Breast epithelium (tissue), 4 donors: ENCODE measurements at regions not wholly inside any gene's neighbourhood (a gene's known extent, or its start where the extent isn't known, plus 50 kb on each side); places are given as distances from the start of the nearest gene placed in this dataset.

Source experiments
- DNase-seq, 2 donors: peaks; one replicate each; pipeline ENCODE4 v3.0.0-alpha.2; 2019; ENCODE audit warnings: low spot score in 2 of 2
- H3K27ac ChIP-seq, 2 donors: fragments of 200-600 bp; sonication (generic) in 1 of 2; one replicate each; pipeline ENCODE4 v1.5.1; 2016 to 2019; ENCODE audit warnings: mild to moderate bottlenecking in 1 of 2
- H3K27me3 ChIP-seq, 2 donors: fragments of 200-600 bp; sonication (generic) in 1 of 2; one replicate each; pipeline versions ENCODE4 v1.5.1 to v1.6.0; 2017 to 2019; ENCODE audit warnings: control low read depth in 1 of 2, mild to moderate bottlenecking in 1 of 2
- H3K36me3 ChIP-seq: fragments of 200-600 bp; one replicate; pipeline ENCODE4 v1.5.1; 2019
- H3K4me1 ChIP-seq, 2 donors: fragments of 200-600 bp; sonication (generic); one replicate each; pipeline ENCODE4 v1.5.1; 2016 to 2019; ENCODE audit warnings: control low read depth in 1 of 2
- H3K4me3 ChIP-seq, 3 donors: fragments of 200-600 bp; sonication (generic); 1 replicate in 2 of 3; 2 replicates in 1 of 3; pipeline ENCODE4 v1.5.1; 2016 to 2019; ENCODE audit warnings: mild to moderate bottlenecking in 3 of 3, moderate library complexity in 2 of 3
- H3K9me3 ChIP-seq, 2 donors: fragments of 200-600 bp; sonication (generic) in 1 of 2; one replicate each; pipeline ENCODE4 v1.5.1; 2016 to 2019; ENCODE audit warnings: control low read depth in 1 of 2
- POLR2A ChIP-seq: fragments of 450-650 bp; IDR thresholded peaks from one replicate; pipeline ENCODE4 v1.6.1; 2016; ENCODE audit warnings: antibody characterized with exemption, mild to moderate bottlenecking, moderate library complexity
- POLR2AphosphoS5 ChIP-seq, 3 donors: sonication (generic); formaldehyde crosslinking; IDR thresholded peaks; one replicate each; pipeline ENCODE4 v1.6.1; 2017; ENCODE audit warnings: antibody characterized with exemption in 3 of 3
- intact Hi-C: fragments of 100-400 bp; cut with DNase I; formaldehyde crosslinking; loops from one replicate; pipeline ENCODE4 v1.15.1; 2023; ENCODE audit warnings: low total_unique reads
- TF ChIP-seq, protein P1 (sequence below), 3 donors: fragments of 450-650 bp; IDR thresholded peaks; one replicate each; pipeline ENCODE4 v1.5.1; 2016 to 2017; ENCODE audit warnings: antibody characterized with exemption in 3 of 3, mild to moderate bottlenecking in 3 of 3, moderate library complexity in 3 of 3

DNA sequence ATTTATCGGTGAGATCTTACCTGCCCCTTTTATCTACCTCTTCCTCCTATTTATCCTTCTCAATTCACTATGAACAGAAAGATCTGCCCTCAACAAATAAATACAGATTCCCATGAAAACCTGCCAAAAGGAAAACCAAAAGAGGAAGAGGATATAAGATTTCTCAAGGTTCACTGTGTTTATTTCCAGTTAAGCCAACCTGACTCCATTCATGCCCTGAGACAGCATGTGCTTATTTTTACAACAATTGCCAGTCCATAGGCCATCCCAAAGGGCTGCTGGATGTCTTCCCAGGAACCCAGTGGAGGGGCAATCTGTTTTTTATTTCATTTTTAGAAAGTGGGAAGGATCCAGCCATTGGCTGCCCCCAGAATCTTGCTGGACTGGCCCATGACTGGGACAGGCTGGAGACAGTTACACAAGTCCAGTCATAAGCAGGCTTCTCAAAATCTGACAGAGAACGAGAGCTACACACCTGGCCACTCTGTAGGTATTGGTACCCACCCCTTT, 209.1 kb downstream of the IRS2 start:
- intact Hi-C loops = no loop called here
- Histone ChIP-seq H3K27me3 (no peaks in the 10 kb centered on the region), H3K36me3 (no peaks in the 10 kb centered on the region), H3K4me3 (no peak overlapping the region), H3K27ac (no peak overlapping the region), H3K4me1 (no peaks in the 10 kb centered on the region), H3K9me3 (no peaks in the 10 kb centered on the region)
- no peak for TF ChIP-seq POLR2A
- TF ChIP-seq, protein P1, sequence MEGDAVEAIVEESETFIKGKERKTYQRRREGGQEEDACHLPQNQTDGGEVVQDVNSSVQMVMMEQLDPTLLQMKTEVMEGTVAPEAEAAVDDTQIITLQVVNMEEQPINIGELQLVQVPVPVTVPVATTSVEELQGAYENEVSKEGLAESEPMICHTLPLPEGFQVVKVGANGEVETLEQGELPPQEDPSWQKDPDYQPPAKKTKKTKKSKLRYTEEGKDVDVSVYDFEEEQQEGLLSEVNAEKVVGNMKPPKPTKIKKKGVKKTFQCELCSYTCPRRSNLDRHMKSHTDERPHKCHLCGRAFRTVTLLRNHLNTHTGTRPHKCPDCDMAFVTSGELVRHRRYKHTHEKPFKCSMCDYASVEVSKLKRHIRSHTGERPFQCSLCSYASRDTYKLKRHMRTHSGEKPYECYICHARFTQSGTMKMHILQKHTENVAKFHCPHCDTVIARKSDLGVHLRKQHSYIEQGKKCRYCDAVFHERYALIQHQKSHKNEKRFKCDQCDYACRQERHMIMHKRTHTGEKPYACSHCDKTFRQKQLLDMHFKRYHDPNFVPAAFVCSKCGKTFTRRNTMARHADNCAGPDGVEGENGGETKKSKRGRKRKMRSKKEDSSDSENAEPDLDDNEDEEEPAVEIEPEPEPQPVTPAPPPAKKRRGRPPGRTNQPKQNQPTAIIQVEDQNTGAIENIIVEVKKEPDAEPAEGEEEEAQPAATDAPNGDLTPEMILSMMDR (IDR thresholded peaks at IDR 0.05) = no peak
- TF ChIP-seq POLR2AphosphoS5 (IDR thresholded peaks at IDR 0.05) = no peak
- no peak for DNase-seq

DNA sequence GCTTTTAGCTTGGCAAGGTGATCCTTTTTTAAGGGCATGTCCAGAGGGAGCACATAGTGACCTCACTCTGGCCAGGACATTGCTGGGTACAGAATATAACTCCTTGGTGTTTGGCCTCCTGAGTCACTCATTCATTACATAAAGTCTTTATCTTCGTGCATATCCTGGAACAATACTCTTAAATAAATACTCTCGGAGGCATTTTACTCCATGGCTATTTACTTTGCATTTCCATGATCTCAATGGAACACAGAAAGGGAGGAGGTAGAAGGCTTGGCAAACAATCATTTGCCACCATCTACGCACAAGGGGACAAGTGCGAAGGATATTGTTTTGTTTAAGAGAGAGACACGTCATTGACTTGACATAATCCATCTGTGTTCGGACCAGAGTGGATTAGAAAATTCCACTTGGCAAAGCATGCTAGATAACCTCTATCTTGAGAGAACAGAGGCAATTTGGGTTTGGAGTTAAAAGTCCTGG, 210.0 kb downstream of the IRS2 start:
- DNase-seq = no peak
- no peak for TF ChIP-seq POLR2A
- TF ChIP-seq POLR2AphosphoS5 (IDR thresholded peaks at IDR 0.05) = no peak
- TF ChIP-seq, protein P1 (IDR thresholded peaks at IDR 0.05) = no peak

DNA sequence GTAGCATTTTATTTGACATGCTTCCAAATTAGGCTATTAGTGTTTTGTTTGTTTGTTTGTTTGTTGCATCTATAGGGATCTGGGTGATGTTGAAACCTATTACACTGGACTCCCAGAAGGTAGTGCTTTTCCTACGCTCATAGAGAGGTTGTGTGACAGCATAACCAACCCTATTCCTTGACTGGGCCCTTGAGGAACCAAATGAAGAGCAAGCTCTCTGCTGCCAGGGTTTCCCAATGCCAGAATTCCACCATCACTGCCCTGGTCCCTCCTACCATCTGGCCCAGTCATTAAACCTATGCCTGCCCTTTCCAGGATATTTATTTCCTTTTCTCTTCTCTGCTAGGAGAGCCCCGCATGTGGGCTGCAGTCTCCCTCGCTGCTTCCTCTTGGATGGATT, 210.6 kb downstream of the IRS2 start:
- no peaks in the 10 kb centered on the region for H3K27me3 ChIP-seq
- H3K9me3 ChIP-seq = no peaks in the 10 kb centered on the region
- intact Hi-C loops = no loop called here
- H3K36me3 ChIP-seq = no peaks in the 10 kb centered on the region
- no peak overlapping the region for H3K27ac ChIP-seq
- H3K4me3 ChIP-seq = no peak overlapping the region
- no peaks in the 10 kb centered on the region for H3K4me1 ChIP-seq
- DNase-seq = no peak
- TF ChIP-seq POLR2A = no peak
- TF ChIP-seq, protein P1 (IDR thresholded peaks at IDR 0.05) = no peak
- TF ChIP-seq POLR2AphosphoS5 (IDR thresholded peaks at IDR 0.05) = no peak

More for the DNA sequence above, 210.0 kb downstream of the IRS2 start:
- Histone ChIP-seq H3K36me3 (no peaks in the 10 kb centered on the region), H3K27me3 (no peaks in the 10 kb centered on the region), H3K4me1 (no peaks in the 10 kb centered on the region), H3K4me3 (no peak overlapping the region), H3K9me3 (no peaks in the 10 kb centered on the region), H3K27ac (no peak overlapping the region)
- intact Hi-C loops = no loop called here

DNA sequence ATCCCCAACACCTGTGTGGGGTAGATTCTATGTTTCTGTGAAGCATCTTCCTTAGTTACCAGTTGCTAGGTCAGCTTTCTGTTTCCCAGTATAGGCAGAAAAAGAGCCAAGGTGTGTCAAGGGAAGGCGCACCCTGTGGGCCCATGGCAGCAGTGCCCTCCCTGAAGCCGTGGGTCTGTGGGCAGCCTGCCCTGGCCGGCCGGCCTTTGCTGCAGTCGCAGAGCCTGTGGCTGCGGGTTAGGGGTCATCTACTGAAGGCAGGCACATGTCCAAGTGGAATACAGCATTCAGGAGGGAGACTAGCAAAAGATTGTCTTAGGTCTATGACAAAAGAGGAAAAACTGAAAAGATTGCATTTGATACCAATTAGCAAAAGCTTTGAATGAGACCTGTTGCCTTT, 214.0 kb downstream of the IRS2 start:
- Histone ChIP-seq H3K4me3 (no peak overlapping the region), H3K9me3 (no peaks in the 10 kb centered on the region), H3K27me3 (no peaks in the 10 kb centered on the region), H3K36me3 (no peaks in the 10 kb centered on the region), H3K4me1 (no peaks in the 10 kb centered on the region), H3K27ac (no peak overlapping the region)
- TF ChIP-seq, protein P1 (IDR thresholded peaks at IDR 0.05) = no peak
- intact Hi-C loops = no loop called here
- DNase-seq = no peak

DNA sequence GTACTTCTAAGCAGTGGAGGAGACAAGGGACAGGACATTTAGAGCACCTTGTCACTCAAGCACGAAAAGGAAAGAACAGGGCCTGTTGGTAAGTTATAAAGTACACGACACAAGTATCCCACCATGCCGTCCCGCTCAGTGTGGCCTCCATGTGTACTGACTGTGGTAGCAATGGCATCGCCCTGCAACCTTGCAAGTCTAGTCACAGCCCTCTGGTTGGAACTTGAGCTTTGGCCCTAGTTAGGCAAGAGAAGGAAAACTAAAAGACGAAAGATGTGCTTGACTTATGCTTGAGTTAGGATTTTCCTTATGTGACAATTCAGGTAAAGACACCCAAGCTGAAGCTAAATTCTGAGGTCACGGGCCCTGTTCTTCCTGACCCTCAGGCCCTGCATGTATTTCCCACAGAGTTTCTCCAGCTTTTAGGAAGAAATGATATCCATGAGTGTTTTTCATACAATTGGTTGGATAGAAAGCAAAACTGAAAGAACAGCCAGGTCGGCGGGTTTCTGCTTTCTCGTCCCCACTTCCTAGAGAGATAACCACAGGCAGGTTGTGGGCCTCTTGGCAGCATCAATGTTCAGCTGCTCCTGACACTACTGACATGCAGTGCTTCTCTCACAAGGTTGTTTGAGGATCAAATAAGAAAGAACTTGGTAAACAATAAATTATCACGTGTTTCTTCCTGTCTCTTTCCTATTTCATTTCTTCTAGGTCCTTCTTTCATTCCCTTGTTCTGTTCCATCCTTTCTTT, 216.2 kb downstream of the IRS2 start:
- DNase-seq = no peak
- Histone ChIP-seq H3K27ac (no peak overlapping the region), H3K4me3 (no peak overlapping the region), H3K9me3 (no peaks in the 10 kb centered on the region), H3K36me3 (no peaks in the 10 kb centered on the region), H3K27me3 (no peaks in the 10 kb centered on the region), H3K4me1 (no peaks in the 10 kb centered on the region)
- intact Hi-C loops = no loop called here
- no peak for TF ChIP-seq POLR2A
- no peak for TF ChIP-seq POLR2AphosphoS5 (IDR thresholded peaks at IDR 0.05)
- TF ChIP-seq, protein P1 (IDR thresholded peaks at IDR 0.05) = no peak
